HTR-8/SVneo (cell line): ENCODE measurements at regions not wholly inside any gene's neighbourhood (a gene's known extent, or its start where the extent isn't known, plus 50 kb on each side); places are given as distances from the start of the nearest gene placed in this dataset.

ENCODE experiments used
- DNase-seq: peaks from one replicate; pipeline ENCODE4 v3.0.0; 2011; ENCODE audit warnings: low spot score, mixed read lengths; ENCODE audit not compliant: insufficient read length
- FAIRE-seq: peaks from 2 replicates; lab custom pipeline; 2011; peaks lifted over from hg19 to GRCh38; lab: Jason Lieb, UNC

DNA sequence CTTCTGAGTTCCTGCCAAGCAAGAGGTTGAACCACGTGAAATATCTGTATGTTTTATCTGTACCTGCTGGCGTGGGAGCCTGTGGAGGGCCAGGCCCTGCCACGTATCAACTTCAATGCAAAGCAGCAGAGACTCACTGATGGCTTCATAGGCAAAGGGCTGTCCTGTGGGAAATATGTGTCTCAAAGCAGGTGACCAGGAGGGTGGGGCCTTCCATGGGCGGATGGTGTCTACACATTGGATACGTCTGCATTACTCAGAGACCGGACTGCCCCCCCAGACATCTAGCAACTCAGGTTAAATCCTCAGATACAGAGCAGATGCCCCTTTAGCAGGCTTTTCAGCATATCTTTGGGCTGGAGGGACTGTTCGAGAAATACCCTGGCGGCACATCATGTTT lies 210.8 kb upstream of the C1orf174 start:
- DNase-seq = no peak
- no peak for FAIRE-seq

DNA sequence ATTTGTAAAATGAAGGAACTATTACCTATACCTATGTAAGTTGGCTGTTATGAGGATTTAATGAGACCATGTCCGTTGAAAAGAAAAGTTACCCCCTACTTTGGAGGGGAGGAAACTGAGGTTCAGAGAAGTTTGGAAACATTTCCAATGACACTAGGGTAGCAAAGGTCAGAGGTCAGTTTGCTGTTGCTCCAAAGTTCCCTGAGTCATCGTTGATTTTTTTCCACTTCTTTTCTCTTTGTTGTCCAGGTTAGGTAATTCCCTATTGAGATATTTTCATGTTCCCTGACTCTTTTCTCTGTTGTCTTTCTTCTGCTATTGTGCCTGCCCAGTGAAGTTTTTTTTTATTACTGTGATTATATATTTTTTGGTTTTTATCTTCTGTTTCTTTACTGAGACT lies 213.8 kb upstream of the C1orf174 start:
- no peak for FAIRE-seq

GRCh38 chr1:4115191-4115900 lies 215.3 kb upstream of the C1orf174 start:
- FAIRE-seq = no peak
- DNase-seq = no peak

More for the DNA sequence above, 213.8 kb upstream of the C1orf174 start:
- no peak for DNase-seq

DNA sequence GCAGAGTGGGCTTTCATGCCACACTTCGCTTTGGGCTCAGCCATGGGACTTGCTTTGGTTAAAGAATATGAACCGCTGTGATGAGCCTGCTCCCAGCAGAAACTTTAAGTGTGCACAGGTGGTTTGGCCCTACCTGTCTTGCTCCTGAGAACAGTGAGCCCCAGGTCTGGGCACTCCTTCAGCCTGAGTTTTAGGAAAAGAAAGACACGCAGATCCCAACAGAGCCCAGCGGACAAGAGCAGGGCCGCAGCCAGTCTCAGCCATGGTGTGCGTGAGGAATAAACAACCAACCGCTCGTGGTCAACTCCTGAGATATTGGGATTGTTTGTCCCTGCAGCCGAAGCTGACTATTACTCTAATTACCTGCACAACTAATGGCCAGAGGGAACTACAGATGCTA lies 217.1 kb upstream of the C1orf174 start:
- DNase-seq (no peak), FAIRE-seq (no peak)

DNA sequence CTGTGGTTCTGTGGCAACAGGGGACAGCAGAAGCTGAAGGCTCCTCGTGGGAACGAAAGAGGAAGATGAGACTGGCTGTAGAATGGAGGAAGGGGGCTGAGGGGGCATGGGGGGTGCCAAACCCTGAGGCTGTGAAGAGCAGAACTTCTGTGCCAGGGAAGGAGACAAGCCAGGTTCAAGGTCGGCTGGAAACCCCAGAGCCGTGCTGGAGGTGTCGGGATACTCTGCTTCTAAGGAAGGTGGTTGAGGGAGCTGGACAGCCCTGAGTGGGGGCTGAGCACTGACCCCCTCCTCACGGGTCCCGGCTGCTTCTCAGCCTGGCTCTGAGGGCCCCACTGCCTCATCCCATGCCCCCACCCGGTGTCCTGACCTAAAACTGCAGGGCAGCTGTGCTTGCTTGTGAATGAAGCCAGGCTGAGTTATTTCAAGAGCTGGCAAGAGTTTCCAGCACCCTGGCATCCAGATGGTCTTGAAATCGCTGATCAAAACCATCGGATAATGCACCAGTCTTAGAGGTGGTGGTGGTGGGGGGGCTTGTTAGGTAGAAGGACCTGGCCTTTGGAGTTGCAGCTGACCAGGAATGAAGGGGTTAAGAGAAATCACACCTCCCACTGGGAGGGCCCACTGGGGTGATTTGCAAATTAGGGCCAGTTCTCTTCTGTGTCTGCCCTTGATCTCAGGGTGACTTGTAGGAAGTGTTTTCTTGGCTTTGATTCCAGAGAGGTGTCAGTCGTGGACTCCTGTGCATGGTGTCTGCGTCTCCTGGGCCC lies 218.9 kb upstream of the C1orf174 start:
- FAIRE-seq = no peak

DNA sequence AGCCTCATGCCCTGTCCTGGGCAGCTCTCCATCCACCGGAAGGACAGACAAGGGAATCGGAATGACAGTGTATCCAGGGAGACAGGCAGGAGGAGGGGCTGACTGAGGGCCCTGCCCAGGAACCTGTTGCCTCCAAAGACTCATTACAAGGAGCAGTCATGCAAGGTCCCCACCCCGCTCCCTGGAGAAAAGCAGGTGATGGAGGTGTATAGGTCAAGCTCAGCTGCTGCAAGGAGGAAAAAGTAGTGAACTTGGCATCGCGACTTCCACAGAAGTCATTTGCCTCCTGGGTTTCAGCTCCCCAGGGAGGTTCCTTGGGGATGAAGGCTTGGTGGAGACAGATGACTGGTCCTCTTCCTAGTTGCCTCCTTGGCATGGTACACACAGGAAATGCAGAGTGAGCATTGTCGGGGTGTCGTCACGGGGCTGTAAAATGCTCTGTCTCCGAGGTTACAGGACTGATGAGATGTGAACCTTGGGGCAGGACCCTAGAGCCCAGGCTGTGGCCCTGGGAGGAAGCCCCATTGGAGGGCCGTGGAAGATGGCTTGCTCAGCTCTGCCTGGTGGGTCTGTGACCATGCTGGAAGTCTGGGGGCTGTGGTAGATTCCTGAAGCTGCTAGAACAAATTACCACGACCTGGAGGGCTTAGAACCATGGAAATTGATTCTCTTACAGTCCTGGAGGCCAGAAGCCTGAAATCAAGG lies 219.6 kb upstream of the C1orf174 start:
- DNase-seq = no peak
- no peak for FAIRE-seq

More for the DNA sequence above, 218.9 kb upstream of the C1orf174 start:
- DNase-seq = no peak

DNA sequence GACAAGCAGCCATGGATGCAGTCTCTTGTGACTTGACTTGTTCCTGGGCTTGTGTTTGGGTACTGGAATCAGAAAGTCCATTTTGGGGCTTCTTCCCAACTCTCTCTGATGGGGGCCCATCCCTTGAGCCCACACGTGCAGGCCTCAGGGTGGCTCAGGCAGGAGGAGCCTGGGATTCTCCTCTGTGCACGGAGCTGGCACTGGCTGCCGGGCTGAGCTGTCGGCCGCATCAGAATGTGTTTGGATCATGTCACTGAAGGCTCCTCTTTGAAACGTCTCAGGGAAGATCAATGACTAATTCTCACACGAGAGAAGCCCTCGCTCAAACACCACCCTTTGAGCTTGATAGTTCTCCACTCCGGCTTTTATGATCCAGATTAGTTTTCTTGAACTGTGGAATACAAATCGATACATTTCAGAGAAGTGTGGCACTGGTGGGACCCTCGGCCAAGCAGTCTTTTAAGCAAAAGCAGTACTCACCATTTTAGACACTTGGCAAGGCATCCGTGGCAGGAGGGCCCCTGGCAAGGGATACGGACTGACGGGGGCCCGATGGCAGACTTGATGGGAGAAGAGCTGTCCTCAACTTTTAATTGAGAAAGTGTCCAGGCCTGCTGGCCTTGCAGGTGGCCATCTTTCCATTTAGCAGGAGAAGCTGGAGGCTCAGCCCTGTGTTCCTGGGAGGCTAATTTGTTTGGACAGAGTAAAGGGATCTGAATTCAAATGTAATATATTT lies 220.7 kb upstream of the C1orf174 start:
- DNase-seq (no peak), FAIRE-seq (no peak)

GRCh38 chr1:4121293-4121684 lies 221.2 kb upstream of the C1orf174 start:
- no peak for DNase-seq
- FAIRE-seq = no peak

DNA sequence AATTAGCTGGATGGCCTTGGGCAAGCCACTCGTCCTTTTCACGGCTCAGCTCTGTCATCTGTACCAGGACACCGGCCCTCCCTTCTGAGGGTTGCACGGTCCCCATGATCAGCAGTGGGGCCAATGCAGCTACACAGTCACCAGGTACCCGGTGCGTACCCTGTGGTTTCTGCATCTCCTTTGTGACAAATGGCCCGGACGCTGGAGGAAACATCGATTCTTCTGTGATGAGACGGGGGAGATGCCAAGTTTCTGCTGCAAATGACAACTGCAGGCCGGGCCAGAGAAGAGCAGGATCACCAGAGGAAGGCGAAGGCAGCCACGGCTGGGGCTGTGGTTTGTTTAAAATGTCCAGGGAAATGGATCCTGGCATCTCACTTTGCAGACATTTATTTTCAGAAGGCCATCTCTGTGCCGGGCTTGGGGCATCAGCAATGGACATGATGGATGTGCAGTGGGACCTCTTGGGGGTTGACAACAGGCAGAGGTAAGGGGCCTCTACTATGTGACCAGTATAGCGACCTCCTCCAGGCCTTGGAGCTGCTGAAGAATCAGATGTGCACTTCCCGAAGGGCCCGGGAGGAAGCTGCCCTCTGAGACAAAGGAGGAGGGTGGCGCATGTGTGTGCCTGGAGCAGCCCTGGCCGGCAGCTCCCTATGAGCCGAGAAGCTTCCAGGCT lies 221.9 kb upstream of the C1orf174 start:
- DNase-seq = no peak
- FAIRE-seq = no peak

GRCh38 chr1:4122513-4123160 lies 222.6 kb upstream of the C1orf174 start:
- no peak for FAIRE-seq

GRCh38 chr1:4124631-4125145 lies 224.6 kb upstream of the C1orf174 start:
- FAIRE-seq = no peak
- no peak for DNase-seq

More at GRCh38 chr1:4122513-4123160, 222.6 kb upstream of the C1orf174 start:
- no peak for DNase-seq

DNA sequence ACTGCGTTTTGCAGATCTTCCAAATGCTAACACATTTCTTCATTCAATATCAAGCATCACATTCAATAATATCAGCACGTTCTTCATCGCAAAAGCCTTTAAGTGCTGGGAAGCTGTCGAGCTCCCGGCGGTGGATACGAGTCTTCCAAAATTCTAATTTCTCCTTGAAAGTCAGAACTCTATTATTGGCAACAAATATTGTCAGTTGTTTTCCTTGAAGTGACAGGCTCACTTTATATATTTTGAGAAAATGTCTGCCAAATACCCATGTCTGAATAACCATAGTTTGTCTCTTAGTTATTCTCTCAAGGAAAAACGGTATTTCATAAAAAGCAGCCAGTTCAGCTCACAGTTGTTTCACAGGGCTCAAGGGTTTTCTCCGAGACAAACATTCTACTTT lies 226.2 kb upstream of the C1orf174 start:
- no peak for FAIRE-seq
- no peak for DNase-seq

GRCh38 chr1:4126731-4127591 lies 226.9 kb upstream of the C1orf174 start:
- FAIRE-seq = no peak

GRCh38 chr1:4127592-4128140 lies 227.6 kb upstream of the C1orf174 start:
- DNase-seq (no peak), FAIRE-seq (no peak)

More at GRCh38 chr1:4126731-4127591, 226.9 kb upstream of the C1orf174 start:
- DNase-seq = no peak

DNA sequence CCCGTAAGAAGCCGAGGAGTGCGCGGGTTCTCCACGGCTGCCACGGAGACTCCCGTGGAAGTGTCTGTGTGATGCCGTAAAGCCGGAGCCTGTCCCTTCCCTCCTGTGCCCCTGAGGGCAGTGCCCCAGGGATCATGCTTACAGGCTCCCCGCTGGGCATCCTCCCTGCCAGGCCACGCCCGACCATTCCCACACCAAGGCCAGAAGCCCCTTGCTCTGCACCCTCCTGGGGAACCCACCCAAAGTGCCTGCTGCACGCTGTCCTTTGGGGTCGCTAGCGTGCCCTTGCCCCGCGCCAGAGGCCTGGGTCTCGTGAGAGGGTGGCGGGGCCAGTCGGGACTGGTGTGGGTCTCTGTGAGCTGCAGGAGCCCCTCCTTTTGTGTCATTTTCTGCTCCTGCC lies 228.5 kb upstream of the C1orf174 start:
- DNase-seq = no peak
- FAIRE-seq = no peak

DNA sequence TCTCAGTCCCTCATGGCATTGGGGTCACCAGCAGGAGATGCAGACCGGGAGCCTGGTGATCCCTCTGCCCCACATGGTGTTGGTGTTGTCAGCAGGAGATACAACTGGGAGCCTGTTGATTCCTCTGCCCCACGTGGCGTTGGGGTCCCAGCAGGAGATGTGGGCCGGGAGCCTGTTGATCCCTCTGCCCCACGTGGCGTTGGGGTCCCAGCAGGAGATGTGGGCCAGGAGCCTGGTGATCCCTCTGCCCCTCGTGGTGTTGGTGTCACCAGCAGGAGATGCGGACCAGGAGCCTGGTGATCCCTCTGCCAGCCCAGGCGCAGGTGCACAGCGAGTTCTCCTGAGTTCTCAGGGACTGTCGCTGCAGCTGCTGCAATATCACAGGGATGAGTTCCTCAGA lies 229.6 kb upstream of the C1orf174 start:
- FAIRE-seq (no peak), DNase-seq (no peak)

GRCh38 chr1:4130096-4130495 lies 230.0 kb upstream of the C1orf174 start:
- DNase-seq = no peak
- FAIRE-seq = no peak

DNA sequence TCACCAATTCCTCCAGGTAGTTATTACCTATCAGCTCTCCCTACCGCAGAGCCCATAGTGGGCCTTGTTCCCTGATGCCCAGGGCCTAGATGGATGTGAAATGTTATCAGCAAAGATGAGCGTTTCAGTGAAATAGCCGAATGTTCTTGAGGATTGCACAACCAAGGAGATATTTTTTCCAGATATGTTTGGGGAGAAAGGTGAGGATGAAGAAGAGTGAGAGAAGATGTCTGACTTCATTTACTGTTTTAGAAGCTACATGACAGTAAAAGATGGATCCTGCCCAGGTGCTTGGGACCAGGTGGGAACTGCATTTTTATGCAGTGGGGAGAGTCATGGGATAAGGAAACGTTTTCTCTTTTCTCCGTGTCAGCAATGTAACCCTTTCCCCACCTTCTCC lies 231.7 kb upstream of the C1orf174 start:
- DNase-seq = no peak
- FAIRE-seq = no peak
